ENCODE measurements at regions not wholly inside any gene's neighbourhood (a gene's known extent, or its start where the extent isn't known, plus 50 kb on each side); places are given as distances from the start of the nearest gene placed in this dataset.

- TF ChIP-seq REST (IDR thresholded peaks at IDR 0.05; ENCODE audit: insufficient read depth in 1 of 2, low read depth in 2 of 2, low read length in 2 of 2) (no peak), POLR2AphosphoS5 (IDR thresholded peaks at IDR 0.05; ENCODE audit: low read depth, low read length) (no peak), TAF1 (IDR thresholded peaks at IDR 0.05; ENCODE audit: borderline replicate concordance, insufficient read depth, low read length) (no peak), SIN3A (IDR thresholded peaks at IDR 0.05; ENCODE audit: borderline replicate concordance, insufficient read depth, low read length) (no peak), FOXP2 (optimal IDR thresholded peaks at IDR 0.05; ENCODE audit: borderline replicate concordance, extremely low read depth, extremely low read length, insufficient read depth) (no peak)
Observed at GRCh38 chr13:73422973-73423372, 364.2 kb downstream of the KLF5 start.

Data from PFSK-1 (cell line).